ENCODE measurements at regions not wholly inside any gene's neighbourhood (a gene's known extent, or its start where the extent isn't known, plus 50 kb on each side); places are given as distances from the start of the nearest gene placed in this dataset.
"Not testable (repeated sequence)": the region's sequence is repeated elsewhere in the genome, so short reads cannot be mapped to it uniquely, and the experiment has no call there.

DNA sequence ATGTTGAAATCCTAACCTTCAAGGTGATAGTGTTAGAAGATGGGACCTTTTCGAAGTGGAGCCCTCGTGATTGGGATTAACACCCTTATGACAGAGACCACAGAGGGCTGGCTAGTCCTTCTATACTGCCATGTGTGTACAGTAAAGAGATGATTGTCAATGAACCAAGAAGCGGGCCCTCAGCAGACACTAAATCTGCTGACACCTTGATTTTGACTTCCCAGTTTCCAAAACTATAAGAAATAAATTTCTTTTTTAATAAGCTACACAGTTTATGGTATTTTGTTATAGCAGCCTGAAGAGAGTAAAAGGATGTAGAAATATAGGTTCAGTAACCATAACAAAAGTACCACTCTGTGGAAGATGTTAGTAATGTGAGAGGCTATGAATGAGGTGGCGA lies 419.0 kb upstream of the NUDT12 start:
- DNase-seq (ENCODE audit: low read depth in 2 of 2), result no peak

DNA sequence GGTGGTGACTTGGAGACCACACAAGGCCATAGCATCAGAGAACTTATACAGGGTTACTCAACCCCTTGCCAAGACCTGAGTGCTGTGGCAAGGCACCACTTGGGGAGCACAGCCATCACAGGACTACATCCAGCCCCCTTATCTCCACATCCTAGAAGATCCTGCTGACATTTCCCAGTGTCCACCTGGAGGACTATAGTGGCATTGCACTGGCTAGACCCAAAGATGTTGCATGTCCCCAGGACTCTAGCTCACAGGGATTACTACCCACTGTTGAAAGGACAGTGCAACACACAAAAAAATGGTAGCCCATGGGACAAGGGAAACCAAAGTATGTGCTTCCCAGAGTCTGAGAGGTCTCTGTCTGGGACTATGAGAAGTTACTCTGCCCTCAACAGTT lies 411.1 kb upstream of the NUDT12 start:
- no peak for DNase-seq (ENCODE audit: low read depth in 2 of 2)

DNA sequence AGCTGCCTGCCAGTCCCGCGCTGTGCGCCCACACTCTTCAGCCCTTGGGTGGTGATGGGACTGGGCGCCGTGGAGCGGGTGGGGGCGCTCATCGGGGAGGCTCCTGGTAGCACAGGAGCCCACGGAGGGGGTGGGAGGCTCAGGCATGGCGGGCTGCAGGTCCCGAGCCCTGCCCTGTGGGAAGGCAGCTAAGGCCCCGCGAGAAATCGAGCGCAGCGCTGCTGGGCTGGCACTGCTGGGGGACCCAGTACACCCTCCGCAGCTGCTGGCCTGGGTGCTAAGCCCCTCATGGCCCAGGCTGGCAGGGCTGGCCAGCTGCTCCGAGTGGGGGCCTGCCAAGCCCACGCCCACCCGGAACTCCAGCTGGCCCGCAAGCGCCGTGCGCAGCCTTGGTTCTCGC lies 403.7 kb upstream of the NUDT12 start:
- DNase-seq (ENCODE audit: low read depth in 2 of 2), result not testable (repeated sequence)

DNA sequence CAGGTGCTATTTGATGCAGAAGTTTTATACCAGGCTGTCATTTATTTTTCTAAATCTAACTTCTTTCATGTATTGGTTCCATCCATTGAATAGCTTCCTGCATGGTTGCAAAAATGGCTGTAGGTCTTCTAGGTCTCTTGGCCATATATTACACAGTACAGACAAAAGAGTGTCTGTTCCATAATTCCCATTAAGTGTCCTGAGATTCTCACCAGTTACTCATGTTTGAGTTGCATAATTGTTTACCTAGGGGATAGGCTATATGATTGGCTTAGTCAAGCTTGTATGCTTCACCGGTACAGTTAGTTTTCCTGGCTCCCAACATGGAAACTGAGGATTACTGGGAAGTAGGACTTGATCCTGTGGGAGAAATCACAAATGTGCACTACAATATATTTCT lies 399.4 kb upstream of the NUDT12 start:
- DNase-seq (ENCODE audit: low read depth in 2 of 2), result no peak

DNA sequence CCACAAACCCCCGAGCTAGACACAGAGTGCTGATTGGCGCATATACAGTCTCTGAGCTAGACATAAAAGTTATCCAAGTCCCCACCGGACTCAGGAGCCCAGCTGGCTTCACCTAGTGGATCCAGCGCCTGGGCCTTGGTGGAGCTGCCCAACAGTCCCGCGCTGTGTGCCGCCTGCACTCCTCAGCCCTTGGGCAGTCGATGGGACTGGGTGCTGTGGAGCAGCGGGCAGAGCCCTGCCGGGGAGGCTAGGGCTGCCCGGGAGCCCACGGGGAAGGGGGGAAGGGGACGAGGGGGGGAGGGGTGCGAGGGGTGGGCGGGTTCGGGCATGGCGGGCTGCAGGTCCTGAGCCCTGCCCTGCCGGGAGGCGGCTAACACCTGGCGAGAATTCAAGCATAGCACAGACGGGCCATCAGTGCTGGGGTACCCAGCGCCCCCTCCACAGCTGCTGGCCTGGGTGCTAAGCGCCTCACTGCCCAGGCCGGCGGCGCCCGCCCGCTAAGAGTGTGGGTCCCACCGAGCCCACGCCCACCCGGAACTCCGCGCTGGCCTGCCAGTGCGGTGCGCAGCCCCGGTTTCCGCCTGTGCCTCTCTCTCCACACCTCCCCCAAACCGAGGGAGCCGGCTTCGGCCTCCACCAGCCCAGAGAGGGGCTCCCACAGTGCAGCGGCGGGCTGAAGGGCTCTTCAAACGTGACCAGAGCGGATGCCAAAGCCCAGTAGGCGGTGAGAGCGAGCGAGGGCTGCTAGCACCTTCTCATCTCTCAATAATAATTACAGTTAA lies 391.2 kb upstream of the NUDT12 start:
- DNase-seq (ENCODE audit: low read depth in 2 of 2), result no peak

DNA sequence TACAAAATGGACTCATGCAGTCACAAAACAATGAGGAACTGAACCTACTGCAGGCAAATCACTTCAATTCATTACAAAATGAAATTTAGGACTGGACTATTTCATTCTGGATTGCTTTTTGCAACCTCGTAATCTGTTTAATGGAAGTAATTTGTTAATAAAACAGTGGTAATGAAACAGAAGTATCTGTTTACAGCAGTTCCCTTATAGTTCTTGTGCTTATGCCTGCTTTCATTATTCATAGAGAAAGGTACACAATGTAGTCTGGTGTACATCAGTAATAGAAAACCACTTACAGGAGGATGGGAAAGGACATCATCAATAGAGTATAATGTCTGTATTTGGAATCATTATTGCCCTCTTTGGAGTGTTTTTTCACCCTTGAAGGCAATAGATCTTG lies 389.2 kb upstream of the NUDT12 start:
- DNase-seq (ENCODE audit: low read depth in 2 of 2), result no peak

DNA sequence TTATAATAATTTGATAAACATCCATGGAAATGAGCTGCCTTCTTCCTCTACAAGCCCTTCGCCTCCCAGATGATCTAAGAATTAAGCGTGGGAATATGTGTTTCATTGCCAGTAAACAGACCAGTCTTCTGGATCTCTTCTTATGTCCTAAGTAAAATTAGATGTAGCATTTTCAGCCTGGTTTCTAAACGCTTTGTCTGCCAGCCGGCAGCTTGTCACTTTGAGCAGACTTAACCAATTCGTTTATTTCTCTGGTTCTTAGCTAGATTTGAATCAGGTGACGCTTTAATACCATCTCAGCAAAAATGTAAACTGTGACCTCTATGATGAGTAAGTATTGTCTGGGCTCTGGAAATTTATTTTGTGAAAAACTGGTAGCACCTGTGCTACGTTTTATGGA lies 380.6 kb upstream of the NUDT12 start:
- DNase-seq (ENCODE audit: low read depth in 2 of 2), result no peak

DNA sequence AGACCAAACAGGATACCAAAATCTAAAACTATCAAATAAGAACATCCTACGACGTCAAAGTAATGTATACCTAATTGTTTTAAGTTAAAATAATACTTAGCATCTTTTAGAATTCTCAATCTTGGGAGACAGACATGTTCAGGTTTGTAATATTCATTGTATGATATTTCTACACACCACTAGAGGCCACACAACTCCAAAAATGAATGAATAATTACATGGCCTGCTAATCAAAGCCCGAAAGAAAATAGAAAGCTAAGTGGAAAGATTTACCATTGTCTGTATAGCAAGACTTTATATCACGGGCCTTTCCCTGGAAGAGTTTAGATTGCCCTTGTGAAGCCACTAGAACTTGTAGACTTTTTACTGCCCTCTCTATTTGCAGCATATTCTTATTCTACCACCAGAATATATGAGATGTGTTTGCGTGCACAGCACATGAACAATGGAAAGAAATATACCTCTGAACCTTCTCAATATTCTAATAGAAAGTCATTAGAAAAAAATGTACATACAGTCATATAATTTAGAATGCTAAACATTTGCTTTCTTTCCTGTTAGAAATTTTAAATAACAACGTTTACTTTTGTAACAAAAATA lies 380.1 kb upstream of the NUDT12 start:
- no peak for DNase-seq (ENCODE audit: low read depth in 2 of 2)

DNA sequence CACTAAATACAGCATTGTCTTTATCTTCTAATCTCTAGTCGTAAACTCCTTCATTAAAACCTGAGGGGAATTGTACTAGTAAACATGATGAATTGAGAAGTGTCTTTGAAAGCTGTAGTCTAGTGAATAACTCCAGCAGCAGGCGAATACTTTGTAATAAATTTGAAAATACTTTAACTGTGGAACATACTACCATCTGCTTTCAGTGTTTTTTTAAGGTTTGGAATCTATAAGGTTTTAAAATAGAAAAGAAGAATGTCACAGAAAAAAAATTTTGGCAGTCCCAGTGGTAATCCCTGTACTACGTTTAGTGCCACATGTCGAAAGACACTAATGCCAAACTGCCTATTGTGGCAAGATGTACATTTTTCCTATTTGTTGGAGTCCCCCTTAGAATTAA lies 379.0 kb upstream of the NUDT12 start:
- DNase-seq (ENCODE audit: low read depth in 2 of 2), result no peak

DNA sequence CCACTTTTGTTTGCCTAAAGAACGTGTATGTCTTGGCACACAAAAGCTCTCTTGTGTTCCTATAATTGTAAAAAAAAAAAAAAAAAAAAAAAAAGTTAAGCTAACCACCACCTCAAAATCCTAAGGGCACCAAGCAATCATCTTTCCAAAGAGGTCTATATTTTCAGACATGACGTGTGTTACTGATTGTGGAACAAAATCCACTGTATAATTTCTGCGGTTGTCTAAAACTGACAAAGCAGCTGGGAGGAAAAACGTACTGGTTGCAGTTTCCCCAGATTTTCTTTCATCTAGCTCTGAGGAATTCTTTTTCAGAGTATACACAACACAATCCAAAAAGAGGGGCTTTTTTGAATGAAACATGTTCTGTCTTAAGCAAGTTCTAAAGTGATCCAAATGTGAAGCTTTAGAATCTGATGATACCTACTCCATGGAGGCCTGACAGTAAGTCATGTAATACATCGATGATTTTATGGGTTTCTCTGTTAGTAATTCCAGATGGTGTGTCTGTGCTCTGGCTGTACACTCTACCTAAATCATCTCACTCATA lies 375.6 kb upstream of the NUDT12 start:
- no peak for DNase-seq (ENCODE audit: low read depth in 2 of 2)

DNA sequence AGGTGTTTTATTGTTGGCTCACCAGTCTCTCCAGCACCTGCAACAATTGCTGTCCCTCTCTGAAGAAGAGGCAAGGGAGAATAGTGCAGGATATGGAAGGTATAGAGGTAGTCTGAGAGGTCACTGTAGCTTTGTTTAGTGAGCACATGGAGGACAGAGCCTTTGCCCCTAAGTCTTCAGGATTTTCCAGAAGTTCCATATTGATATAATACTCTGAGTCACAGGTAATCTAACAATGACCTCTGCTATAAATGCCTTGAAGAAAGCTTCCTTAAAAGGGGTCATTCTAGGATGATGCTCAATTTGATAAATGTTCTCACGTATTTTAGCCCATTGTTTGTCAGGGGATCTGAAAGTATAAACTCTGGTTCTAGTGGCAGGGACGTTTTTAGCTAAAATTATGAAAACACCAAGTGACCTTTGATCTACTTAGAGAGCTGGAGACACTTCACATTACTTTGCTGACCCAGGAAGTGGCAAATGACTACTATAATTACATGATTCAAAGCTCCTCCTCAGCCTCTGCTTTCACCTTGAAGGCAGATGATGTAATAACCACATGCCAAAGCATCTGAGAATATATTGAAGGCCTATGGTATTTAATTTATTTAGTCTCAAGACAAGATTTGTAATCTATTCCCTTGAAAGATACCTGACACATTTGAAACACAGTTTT lies 366.9 kb upstream of the NUDT12 start:
- DNase-seq (ENCODE audit: low read depth in 2 of 2), result no peak

DNA sequence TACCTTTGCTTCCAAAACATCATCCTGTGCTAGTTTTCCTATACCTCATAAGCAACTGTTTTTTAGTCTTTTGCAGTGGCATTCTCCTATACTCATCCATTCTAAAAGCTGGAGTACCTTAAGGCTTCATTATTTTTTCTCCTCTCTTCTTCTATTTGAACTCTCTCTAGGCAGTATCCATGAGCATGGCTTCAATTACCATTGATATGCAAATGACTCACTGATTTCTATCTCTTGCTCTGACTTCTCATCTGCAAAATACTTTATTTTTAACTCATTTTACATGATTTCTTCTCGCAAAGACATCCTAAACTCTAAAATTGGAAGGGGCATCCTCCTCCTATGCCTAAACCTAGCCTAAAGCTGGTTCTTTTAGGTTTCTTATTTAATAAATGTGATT lies 365.1 kb upstream of the NUDT12 start:
- DNase-seq (ENCODE audit: low read depth in 2 of 2), result no peak

DNA sequence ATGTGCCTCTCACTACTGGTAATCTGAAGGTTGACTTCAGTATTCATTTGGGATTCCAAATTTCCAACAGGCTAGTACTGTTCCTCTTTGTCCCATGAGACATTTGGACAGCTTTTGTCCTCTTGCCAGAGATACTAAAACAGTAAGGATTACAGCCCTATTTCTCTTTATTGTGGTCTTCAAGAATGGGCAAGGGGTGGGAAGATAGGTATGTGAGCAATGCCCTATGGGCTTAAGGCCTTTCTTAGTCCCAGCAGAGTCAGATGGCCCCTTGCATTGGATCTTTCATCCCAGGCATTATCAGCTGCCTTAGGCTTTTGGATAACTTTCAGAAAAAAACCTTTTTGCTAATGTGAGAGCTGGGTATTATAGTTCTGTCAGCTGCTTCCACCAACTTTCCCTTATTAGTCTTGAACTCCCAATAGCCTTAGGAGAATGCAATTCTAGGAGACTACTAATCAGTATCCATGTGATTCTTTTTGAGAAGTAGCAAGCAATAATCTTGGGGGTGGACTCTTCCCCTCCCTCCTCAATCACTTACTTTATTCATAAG lies 361.1 kb upstream of the NUDT12 start:
- DNase-seq (ENCODE audit: low read depth in 2 of 2), result no peak

DNA sequence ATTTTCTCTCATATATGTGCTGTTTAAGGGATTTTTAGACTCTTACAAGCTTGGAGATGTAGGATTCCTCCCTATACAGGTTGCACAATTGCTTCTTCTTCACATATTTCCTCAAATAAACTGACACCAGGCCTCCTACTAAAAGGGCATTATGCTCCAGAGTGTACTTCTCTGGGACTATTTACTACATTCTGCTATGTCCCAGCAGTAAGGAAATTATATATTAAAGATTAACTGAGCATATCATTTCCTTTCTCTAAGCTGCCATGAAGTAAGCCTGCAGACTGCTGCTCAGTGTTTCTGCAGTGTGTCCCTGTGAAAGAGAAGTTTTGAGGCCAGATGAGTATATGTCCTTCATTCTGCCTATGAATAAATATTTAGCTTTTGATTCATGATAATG lies 356.9 kb upstream of the NUDT12 start:
- DNase-seq (ENCODE audit: low read depth in 2 of 2), result no peak

DNA sequence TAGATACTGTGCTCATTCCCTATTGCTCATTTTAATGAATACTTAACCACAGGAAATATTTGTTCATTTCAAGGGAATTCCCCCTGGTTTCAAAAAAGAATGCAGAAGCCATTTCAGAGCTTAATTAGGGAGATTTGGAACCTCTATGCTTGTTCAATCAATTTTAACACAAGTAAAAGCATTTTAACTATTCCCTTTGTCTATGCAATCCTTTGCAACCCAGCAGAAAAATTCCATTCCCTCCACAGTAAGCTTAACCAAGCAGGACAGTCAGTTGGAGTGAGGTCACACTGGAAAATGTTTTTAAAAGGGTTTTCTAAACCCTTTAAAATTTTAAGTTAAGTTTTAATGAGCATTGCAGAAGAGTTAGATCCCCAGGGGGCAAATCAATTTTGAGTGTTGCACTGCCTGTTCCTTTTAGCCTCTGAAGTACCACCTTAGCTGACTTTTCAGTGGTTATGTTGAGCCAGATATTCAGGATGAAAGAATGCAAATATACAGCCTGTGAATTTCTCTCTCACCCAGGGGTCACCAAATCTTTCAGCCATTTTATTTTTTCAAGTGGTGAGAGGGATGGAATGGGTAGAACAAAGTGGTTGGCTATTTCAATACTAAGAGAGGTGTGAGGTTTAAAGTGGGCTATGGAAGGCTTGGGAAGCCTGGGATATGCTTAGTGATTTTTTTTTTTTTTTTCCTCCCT lies 356.2 kb upstream of the NUDT12 start:
- no peak for DNase-seq (ENCODE audit: low read depth in 2 of 2)

DNA sequence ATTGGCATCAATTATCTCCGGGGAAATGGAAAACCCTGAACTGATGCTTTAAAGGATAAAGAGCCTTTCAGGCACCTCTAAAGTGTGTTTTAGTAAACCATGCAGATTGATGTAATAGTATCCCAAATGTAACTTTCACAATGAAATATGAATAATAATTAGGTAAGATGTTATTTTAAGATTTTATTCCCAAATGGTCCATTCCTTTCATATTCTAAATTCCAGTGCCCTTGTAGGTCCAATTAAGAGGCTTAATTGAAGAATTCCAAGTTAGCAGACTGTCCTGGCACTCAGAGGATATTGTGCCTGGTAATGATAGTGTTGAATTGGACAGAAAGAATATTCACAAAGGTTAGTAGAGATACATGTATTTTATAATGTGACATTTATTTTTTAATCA lies 352.5 kb upstream of the NUDT12 start:
- DNase-seq (ENCODE audit: low read depth in 2 of 2), result no peak

DNA sequence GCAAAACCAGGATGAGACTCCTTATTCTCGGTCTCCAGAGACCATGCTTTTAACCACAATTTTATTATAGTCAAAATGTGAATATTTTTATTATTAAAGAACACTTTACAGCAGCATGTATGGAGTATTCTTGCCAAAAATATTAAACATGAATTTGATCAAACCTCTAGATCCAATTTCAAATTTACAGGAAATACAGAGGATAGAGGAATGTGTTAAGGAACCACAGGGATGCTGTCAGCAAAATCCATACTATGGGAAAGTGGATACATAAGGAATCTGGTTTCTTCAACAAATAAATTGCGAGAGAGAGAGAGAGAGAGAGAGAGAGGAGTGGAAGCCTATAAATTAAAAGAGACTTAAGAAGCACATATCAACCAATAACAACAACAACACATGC lies 348.2 kb upstream of the NUDT12 start:
- DNase-seq (ENCODE audit: low read depth in 2 of 2), result no peak

DNA sequence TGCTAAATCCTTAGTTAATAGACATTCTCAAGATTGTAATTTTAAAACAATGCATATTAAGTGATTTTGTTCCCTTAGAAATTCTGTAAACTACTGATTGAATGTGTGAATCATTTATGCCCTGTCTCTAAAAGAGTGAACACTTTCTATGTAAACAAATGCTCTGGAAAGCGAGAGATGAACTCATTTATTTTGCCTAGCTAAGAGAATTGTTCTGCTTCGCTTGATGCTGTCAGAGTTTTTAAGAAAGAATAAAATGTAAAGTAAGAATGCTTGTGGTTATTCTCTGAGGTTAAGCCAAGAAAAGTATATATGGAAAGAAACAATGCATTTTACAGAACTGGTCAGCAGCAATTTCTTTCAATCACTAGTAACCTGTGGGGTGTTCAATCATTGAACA lies 347.4 kb upstream of the NUDT12 start:
- DNase-seq (ENCODE audit: low read depth in 2 of 2), result no peak

DNA sequence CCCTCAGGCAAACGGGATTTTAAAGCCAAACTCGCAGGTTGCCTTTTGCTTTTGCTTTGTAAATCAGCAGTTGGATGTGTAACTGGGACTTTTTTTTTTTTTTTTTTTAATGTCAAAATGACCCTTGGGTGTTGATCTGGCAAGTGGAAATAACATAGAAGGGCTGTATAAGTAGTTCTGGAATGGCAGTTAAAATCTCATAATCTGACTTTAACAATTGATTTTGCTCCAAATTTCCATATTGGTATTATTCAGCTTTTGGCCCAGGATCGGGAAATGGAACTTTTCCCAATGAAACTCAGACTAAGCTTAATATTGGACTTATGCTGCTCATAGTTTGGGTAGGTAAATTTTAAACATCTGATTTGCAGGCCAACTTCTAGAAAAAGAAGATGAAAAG lies 346.8 kb upstream of the NUDT12 start:
- DNase-seq (ENCODE audit: low read depth in 2 of 2), result no peak

DNA sequence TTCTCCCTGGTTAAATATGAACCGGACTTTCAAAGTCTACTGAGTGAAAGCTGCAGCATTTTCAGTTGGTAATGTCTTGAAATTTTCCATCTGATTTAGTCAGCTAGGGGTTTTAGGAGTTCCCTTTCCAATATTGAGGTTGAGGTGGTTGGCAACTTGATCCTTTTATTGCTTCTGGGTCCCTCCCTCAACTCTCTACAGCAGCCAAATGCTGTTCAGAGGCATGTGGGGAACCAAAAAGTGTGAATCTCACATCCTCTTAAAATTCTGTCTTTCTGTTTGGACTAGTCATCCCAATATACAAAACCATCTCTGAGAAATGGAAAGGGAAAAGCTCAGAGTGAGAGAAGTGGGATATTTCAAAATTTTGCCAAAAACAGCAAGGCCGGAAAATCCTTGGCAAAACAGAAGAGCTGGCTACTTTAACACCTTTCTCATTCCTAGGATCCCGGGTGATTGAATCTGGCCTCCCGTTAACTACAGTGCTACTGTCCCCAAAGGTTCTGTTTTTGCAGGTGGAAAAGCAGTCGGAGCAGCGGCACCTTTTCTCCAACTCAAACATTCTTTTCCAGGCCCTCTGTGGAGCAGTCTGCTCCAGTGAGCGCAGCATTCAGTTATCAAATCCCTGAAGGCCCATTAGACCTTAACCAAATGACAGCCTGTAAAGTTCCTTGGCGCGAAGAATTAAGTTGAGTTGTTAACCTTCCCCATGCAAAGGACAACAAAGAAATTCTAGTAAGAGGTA lies 345.9 kb upstream of the NUDT12 start:
- DNase-seq (ENCODE audit: low read depth in 2 of 2), result no peak

DNA sequence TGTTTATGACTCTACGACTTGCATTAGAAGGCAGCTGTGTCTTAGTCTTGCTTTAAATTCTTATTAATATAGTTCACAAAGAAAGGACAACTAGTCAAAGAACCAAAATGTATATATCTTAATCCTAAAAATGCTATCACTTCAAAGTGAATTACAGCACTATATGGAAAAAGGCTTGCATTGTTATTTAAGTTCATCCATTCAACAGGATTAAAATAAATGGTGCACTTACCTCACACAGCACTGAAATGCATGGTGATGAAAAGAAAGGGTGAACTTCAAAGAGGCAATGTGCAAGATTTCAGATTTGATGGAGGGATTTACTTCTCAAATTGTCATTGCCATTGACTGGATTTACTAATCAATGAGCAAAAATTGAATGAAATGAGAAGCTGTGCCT lies 344.4 kb upstream of the NUDT12 start:
- no peak for DNase-seq (ENCODE audit: low read depth in 2 of 2)

Data from dermis microvascular lymphatic vessel endothelial cell (primary cell).